ENCODE measurements at regions not wholly inside any gene's neighbourhood (a gene's known extent, or its start where the extent isn't known, plus 50 kb on each side); places are given as distances from the start of the nearest gene placed in this dataset.
"Not testable (repeated sequence)": the region's sequence is repeated elsewhere in the genome, so short reads cannot be mapped to it uniquely, and the experiment has no call there.

GRCh38 chr17:70691150-70691549 is 521.8 kb downstream of the KCNJ2 start:
- TF ChIP-seq FOXP2 (optimal IDR thresholded peaks at IDR 0.05; ENCODE audit: control extremely low read depth, extremely low read length, insufficient read depth): no peak
- no peak for TF ChIP-seq POLR2AphosphoS5 (IDR thresholded peaks at IDR 0.05; ENCODE audit: borderline replicate concordance, low read depth, low read length)
- TF ChIP-seq EZH2 (IDR thresholded peaks at IDR 0.05): no peak
- no peak overlapping the region for H3K4me3 ChIP-seq
- DNase-seq (ENCODE audit: low read depth, low spot score): no peak
- no peak overlapping the region for H3K27ac ChIP-seq
- H3K9me3 ChIP-seq (ENCODE audit: low read depth, low read length): no peaks in the 10 kb centered on the region
- H3K9ac ChIP-seq (ENCODE audit: insufficient read length): no peak overlapping the region
- no peaks in the 10 kb centered on the region for H3K36me3 ChIP-seq (ENCODE audit: insufficient read depth, low read length)

DNA sequence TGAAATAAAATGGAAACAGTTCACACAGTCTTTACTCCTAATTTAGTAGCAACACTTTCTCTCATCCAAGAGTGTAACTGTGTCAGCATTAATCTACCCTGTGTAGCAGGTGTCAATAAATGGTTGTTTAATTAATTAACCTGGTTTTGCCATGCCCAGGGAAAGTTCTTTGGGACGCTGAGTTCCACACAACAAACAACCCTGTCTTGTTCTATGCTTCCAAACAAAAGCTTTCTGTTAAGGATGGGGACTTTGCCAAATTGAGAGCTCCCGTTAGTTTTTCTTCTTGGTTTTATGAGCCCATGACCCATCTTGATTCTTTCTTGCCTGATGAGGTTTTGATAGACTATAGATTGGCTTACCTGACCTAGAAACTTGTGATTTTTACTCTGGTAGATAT is 530.1 kb downstream of the KCNJ2 start:
- Histone ChIP-seq H3K9me3 (ENCODE audit: low read depth, low read length) (no peaks in the 10 kb centered on the region), H3K36me3 (ENCODE audit: insufficient read depth, low read length) (no peaks in the 10 kb centered on the region), H3K9ac (ENCODE audit: insufficient read length) (no peak overlapping the region), H3K27ac (no peak overlapping the region), H3K4me3 (no peak overlapping the region)
- no peak for TF ChIP-seq POLR2AphosphoS5 (IDR thresholded peaks at IDR 0.05; ENCODE audit: borderline replicate concordance, low read depth, low read length)
- no peak for TF ChIP-seq FOXP2 (optimal IDR thresholded peaks at IDR 0.05; ENCODE audit: control extremely low read depth, extremely low read length, insufficient read depth)
- no peak for TF ChIP-seq EZH2 (IDR thresholded peaks at IDR 0.05)
- no peak for DNase-seq (ENCODE audit: low read depth, low spot score)

DNA sequence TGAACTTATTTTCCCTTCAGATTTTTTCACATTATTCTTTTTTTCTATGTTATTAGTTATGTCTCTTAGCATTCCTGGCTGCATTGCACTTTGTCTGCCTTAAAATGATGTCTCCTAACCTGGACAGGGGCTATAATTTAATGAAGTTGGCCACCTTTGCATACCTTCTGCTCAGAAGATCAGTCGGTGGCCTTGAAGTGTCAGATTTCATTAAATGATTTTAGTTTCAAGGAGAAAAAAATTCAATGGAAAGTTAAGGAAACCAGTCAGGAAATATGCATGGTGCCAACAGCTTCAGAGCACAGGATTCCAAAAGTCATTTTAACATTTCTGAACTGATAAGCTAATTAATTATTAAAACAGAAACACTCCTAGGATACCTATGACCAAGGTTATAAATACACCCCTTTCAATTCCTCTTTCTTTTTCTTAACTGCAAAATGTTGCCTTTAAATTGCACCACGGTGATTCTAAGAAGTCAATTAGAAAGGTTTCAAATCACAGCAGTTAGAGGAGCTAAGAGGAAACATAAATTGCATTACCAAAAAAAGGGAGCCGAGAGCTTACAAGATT is 533.4 kb downstream of the KCNJ2 start:
- DNase-seq (ENCODE audit: low read depth, low spot score): no peak
- no peak for TF ChIP-seq FOXP2 (optimal IDR thresholded peaks at IDR 0.05; ENCODE audit: control extremely low read depth, extremely low read length, insufficient read depth)
- TF ChIP-seq EZH2 (IDR thresholded peaks at IDR 0.05): no peak
- no peak for TF ChIP-seq POLR2AphosphoS5 (IDR thresholded peaks at IDR 0.05; ENCODE audit: borderline replicate concordance, low read depth, low read length)
- no peak overlapping the region for H3K27ac ChIP-seq
- no peak overlapping the region for H3K4me3 ChIP-seq
- no peaks in the 10 kb centered on the region for H3K9me3 ChIP-seq (ENCODE audit: low read depth, low read length)
- no peaks in the 10 kb centered on the region for H3K36me3 ChIP-seq (ENCODE audit: insufficient read depth, low read length)
- no peak overlapping the region for H3K9ac ChIP-seq (ENCODE audit: insufficient read length)

- H3K36me3 ChIP-seq (ENCODE audit: insufficient read depth, low read length): no peaks in the 10 kb centered on the region
- H3K9me3 ChIP-seq (ENCODE audit: low read depth, low read length): no peaks in the 10 kb centered on the region
- no peak for TF ChIP-seq EZH2 (IDR thresholded peaks at IDR 0.05)
- TF ChIP-seq POLR2AphosphoS5 (IDR thresholded peaks at IDR 0.05; ENCODE audit: borderline replicate concordance, low read depth, low read length): no peak
- no peak for TF ChIP-seq FOXP2 (optimal IDR thresholded peaks at IDR 0.05; ENCODE audit: control extremely low read depth, extremely low read length, insufficient read depth)
- no peak for DNase-seq (ENCODE audit: low read depth, low spot score)
- H3K4me3 ChIP-seq: no peak overlapping the region
- H3K27ac ChIP-seq: no peak overlapping the region
- H3K9ac ChIP-seq (ENCODE audit: insufficient read length): no peak overlapping the region
Observed at GRCh38 chr17:70709596-70709995, 540.3 kb downstream of the KCNJ2 start.

DNA sequence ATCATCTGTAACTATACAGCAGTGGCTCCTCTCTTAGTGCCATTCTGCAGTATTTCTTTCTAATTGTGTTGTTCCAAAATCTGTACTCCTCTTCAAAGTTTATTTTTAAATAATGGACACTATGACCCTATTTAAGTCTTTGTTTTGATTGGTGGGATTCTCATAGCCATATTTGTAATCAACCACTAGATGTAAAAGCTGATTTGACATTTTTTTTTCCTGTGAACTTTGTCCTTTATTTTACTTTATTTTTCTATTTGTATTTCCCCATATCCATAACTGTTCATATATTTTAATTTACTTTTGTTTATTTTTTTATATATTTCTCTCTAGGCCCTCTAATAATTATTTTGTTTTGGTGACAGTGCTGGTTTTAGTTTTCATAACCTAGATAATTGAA is 544.4 kb downstream of the KCNJ2 start:
- Histone ChIP-seq H3K27ac (no peak overlapping the region), H3K9ac (ENCODE audit: insufficient read length) (no peak overlapping the region), H3K36me3 (ENCODE audit: insufficient read depth, low read length) (no peaks in the 10 kb centered on the region), H3K9me3 (ENCODE audit: low read depth, low read length) (no peaks in the 10 kb centered on the region), H3K4me3 (no peak overlapping the region)
- TF ChIP-seq EZH2 (IDR thresholded peaks at IDR 0.05) (no peak), POLR2AphosphoS5 (IDR thresholded peaks at IDR 0.05; ENCODE audit: borderline replicate concordance, low read depth, low read length) (no peak), FOXP2 (optimal IDR thresholded peaks at IDR 0.05; ENCODE audit: control extremely low read depth, extremely low read length, insufficient read depth) (no peak)
- DNase-seq (ENCODE audit: low read depth, low spot score): no peak

- H3K9ac ChIP-seq (ENCODE audit: insufficient read length): no peak overlapping the region
- no peak for TF ChIP-seq EZH2 (IDR thresholded peaks at IDR 0.05)
- no peak for TF ChIP-seq POLR2AphosphoS5 (IDR thresholded peaks at IDR 0.05; ENCODE audit: borderline replicate concordance, low read depth, low read length)
- TF ChIP-seq FOXP2 (optimal IDR thresholded peaks at IDR 0.05; ENCODE audit: control extremely low read depth, extremely low read length, insufficient read depth): no peak
- H3K27ac ChIP-seq: no peak overlapping the region
- DNase-seq (ENCODE audit: low read depth, low spot score): no peak
- no peaks in the 10 kb centered on the region for H3K36me3 ChIP-seq (ENCODE audit: insufficient read depth, low read length)
- H3K9me3 ChIP-seq (ENCODE audit: low read depth, low read length): no peaks in the 10 kb centered on the region
- H3K4me3 ChIP-seq: no peak overlapping the region
Observed at GRCh38 chr17:70716551-70716950, 547.2 kb downstream of the KCNJ2 start.

- DNase-seq (ENCODE audit: low read depth, low spot score): no peak
- Histone ChIP-seq H3K36me3 (ENCODE audit: insufficient read depth, low read length) (no peaks in the 10 kb centered on the region), H3K27ac (no peak overlapping the region), H3K9ac (ENCODE audit: insufficient read length) (no peak overlapping the region), H3K9me3 (ENCODE audit: low read depth, low read length) (no peaks in the 10 kb centered on the region), H3K4me3 (no peak overlapping the region)
- no peak for TF ChIP-seq POLR2AphosphoS5 (IDR thresholded peaks at IDR 0.05; ENCODE audit: borderline replicate concordance, low read depth, low read length)
- TF ChIP-seq FOXP2 (optimal IDR thresholded peaks at IDR 0.05; ENCODE audit: control extremely low read depth, extremely low read length, insufficient read depth): no peak
- no peak for TF ChIP-seq EZH2 (IDR thresholded peaks at IDR 0.05)
Observed at GRCh38 chr17:70717042-70717441, 547.7 kb downstream of the KCNJ2 start.

- H3K4me3 ChIP-seq: no peak overlapping the region
- no peaks in the 10 kb centered on the region for H3K36me3 ChIP-seq (ENCODE audit: insufficient read depth, low read length)
- no peaks in the 10 kb centered on the region for H3K9me3 ChIP-seq (ENCODE audit: low read depth, low read length)
- H3K9ac ChIP-seq (ENCODE audit: insufficient read length): no peak overlapping the region
- no peak for DNase-seq (ENCODE audit: low read depth, low spot score)
- no peak for TF ChIP-seq POLR2AphosphoS5 (IDR thresholded peaks at IDR 0.05; ENCODE audit: borderline replicate concordance, low read depth, low read length)
- TF ChIP-seq FOXP2 (optimal IDR thresholded peaks at IDR 0.05; ENCODE audit: control extremely low read depth, extremely low read length, insufficient read depth): no peak
- no peak for TF ChIP-seq EZH2 (IDR thresholded peaks at IDR 0.05)
- H3K27ac ChIP-seq: no peak overlapping the region
Observed at GRCh38 chr17:70736375-70736957, 567.1 kb downstream of the KCNJ2 start.

GRCh38 chr17:70739065-70739464 is 569.7 kb downstream of the KCNJ2 start:
- no peak for DNase-seq (ENCODE audit: low read depth, low spot score)
- no peak overlapping the region for H3K9ac ChIP-seq (ENCODE audit: insufficient read length)
- no peak overlapping the region for H3K27ac ChIP-seq
- no peak for TF ChIP-seq FOXP2 (optimal IDR thresholded peaks at IDR 0.05; ENCODE audit: control extremely low read depth, extremely low read length, insufficient read depth)
- TF ChIP-seq EZH2 (IDR thresholded peaks at IDR 0.05): no peak
- no peak for TF ChIP-seq POLR2AphosphoS5 (IDR thresholded peaks at IDR 0.05; ENCODE audit: borderline replicate concordance, low read depth, low read length)
- no peaks in the 10 kb centered on the region for H3K9me3 ChIP-seq (ENCODE audit: low read depth, low read length)
- no peak overlapping the region for H3K4me3 ChIP-seq
- H3K36me3 ChIP-seq (ENCODE audit: insufficient read depth, low read length): no peaks in the 10 kb centered on the region

- H3K27ac ChIP-seq; H3K9me3 ChIP-seq (ENCODE audit: low read depth, low read length); DNase-seq (ENCODE audit: low read depth, low spot score); H3K9ac ChIP-seq (ENCODE audit: insufficient read length); H3K36me3 ChIP-seq (ENCODE audit: insufficient read depth, low read length); H3K4me3 ChIP-seq: not testable (repeated sequence)
Observed at GRCh38 chr17:70746574-70746973, 577.2 kb downstream of the KCNJ2 start.
